Fibroblast of skin of right biceps (primary cell): ENCODE measurements at regions not wholly inside any gene's neighbourhood (a gene's known extent, or its start where the extent isn't known, plus 50 kb on each side); places are given as distances from the start of the nearest gene placed in this dataset.

Source experiments
- DNase-seq: peaks from one replicate; pipeline ENCODE4 v3.0.0-alpha.2; 2013

DNA sequence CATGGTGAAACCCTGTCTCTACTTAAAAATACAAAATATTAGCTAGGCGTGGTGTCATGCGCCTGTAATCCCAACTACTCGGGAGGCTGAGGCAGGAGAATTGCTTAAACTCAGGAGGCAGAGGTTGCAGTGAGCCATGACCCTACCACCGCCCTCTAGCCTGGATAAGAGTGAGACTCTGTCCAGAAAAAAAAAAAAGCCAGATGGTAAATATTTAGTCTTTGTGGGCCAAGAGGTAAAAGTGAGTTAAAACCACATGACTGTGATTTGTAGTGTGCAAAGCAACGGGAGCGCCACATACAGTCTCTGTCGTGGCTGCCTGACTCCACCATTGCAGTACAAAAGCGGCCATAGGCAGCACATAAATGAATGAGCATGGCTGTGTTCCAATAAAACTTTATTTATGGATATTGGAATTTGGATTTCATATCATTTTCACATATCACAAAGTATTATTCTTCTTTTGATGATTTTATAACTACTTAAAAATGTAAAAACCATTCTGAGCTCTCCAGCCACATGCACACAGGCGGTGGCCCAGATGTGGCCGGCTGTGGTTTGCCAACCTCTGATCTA is 51.8 kb upstream of the CASZ1 start:
- DNase-seq: no peak

DNA sequence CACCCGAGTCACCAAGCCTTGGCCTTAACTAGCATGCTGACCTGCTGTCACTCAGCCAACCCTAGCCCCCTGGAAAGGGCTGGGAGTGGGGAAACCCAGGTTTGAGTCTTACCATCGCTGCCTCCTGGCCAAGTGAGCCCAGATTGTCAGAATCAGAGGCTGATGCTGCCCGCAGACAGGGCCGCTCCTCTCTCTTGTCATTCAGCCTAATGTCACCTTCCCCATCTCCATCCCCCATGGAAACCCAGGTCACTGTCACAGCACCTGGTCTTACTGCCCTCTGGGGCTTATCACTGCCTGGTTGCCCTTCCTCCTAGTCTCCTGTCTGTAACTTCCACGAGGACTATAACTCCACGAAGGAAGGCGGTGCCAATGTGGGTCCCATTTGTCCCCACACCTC is 53.6 kb upstream of the CASZ1 start:
- no peak for DNase-seq

DNA sequence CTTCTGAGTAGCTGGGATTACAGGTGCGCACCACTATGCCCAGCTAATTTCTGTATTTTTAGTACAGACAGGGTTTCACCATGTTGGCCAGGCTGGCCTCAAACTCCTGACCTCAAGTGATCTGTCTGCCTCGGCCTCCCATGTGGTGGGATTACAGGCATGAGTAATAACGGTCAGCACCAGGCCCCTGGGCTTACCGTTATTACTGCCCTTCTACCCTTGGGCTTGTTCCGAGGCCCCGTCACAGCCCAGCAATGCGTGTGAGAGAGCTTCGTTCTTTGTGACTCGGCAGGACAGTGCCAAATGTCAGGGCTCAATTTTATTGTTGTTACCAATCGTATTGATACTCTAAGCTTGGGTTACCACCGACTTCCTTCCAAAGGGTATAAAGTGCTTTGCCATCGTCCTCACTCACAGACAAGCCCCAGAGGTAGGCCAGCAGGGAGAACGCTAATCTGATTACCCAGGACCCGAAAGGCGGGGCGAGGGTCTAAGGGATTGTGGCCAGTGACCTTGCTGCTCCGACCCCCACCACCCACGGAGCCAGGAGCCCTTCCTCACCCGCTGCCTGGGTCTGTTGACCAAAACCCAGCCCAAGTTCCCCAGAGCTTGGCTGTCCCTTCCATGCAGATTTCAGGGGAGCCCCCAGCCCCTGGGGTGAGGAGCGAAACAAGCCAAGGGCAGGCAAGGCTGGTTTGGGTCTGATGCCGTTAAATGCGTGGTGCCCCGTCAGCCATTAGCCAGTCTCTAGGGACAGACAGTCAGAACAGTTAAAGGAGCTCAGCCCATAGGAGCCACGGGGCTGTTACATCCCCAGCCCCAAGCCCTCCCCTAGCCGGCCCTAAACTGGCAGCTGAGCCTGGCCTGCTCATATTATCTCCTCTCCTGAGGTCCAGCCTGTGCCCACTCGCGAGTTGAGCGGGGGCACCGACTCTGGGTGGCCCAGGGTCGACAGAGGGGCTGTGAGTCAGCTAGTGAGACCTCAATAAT is 54.9 kb upstream of the CASZ1 start:
- DNase-seq: no peak

DNA sequence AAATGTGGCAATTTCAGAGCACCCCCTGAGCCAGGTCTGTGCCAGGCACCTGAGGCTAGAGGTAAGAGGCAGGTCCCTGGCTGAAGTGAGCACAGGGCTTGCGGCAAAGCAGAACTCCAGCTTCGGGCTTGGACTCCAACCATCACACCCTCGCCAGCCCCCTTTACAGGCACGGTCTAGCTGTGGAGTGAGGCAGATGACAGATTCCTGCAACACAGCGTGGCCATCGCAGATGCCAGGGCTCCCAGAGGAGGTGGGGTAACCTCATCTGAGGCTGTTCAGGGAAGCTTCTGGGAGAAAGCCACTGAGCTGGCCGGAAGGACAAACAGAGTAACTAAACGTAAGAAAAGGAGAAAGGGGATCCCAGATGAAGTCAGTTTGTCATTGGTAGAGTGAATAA is 55.6 kb upstream of the CASZ1 start:
- DNase-seq: no peak

DNA sequence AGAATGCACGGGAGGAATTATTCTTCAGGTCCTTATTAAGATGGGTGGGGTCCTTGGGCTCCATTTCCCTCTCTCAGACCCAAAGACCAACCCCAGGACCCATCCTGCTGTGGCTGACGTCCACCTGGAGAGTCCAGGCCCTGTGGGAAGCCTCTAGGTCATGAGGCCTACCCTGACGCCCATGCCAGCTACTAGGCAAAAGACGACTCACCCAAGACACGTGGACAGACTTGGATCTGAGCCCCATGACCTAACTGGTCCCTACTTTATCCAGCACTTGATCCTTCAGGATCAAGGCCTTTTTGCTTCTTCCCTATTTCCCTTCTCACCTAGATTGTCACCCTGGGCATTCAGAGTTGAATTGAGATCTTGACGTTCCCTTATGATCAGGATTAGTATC is 56.0 kb upstream of the CASZ1 start:
- DNase-seq: no peak

DNA sequence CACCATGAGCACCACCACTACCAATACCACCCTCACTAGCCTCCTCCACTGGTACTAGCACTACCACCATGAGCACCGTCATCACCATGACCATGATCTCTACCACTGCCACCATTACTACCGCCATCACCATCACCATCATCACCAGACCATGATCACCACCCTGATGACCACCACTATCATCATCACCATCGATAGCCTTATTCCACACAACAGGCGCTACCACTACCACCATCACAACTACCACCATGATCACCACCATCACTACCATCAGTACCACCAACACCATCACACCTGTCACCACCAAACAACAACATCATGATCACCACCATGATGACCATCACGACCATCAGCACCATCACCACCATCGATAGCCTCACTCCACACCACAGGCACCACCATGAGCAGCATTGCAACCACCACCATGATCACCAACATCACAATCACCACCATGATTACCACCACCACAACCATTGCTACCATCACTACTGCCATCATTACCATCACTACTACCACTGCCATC is 56.6 kb upstream of the CASZ1 start:
- no peak for DNase-seq

DNA sequence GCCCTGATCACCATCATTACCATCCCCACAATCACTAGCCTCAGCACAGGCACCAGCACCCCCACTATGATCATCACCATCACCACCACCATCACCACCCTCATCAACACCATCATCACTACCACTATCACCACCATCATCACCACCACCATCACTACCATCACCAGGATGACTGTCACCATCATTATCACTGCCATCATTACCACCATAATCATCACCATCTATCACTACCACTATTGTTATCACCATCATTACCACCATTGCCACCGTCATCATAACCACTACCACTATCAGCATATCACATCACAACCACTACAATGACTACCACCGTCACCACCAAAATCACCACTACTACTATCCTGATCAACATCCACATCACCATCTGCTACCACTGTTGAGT is 57.3 kb upstream of the CASZ1 start:
- no peak for DNase-seq

DNA sequence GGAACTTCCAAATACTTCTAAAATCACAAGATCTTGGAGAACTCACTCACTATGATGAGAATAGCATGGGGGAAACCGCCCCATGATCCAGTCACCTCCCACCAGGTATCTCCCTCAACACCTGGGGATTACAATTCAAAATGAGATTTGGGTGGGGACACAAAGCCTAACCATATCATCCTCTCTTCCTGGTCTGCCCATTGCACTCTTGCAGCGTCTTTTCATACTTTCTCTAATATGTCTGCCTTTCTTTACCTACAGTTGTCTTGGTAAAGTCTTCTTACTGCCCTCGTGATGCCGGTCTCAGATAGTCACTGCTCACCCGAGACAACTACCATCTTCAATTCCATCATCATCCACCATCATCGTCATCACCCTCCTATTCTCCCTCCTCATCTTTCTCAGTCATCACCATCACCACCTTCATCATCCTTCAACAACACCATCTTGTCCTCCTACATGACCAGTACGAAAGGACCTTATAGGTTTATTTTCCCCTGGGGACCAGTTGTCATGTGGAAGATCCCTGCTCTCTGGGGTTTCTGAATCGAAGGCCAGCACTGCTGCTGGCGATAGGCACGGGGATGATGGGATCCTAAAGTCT is 58.5 kb upstream of the CASZ1 start:
- DNase-seq: no peak

DNA sequence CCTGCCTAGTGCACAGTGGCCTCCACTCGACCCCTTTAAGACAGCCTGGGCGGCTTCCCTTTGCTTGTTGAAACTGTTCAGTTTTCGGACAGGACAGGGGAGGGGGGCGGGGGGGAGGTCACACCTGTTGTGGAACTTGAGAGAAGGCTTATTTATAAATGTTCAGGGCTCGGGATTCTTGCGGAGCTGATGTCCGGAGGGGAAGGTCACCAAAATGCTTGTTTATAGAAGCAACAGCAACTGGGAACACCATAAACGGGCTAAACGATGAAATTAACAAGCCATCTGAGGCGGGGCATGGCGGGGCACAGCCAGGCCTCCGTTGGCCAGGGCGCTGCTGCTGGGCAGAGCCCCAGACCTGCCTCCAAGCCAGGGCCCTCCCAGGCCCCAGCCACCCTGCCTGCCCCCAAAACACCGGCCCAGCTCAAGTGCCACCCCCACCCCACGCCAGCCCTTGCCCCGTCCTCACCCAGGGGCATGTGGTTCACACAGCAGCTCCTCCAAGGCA is 59.8 kb upstream of the CASZ1 start:
- DNase-seq: no peak

DNA sequence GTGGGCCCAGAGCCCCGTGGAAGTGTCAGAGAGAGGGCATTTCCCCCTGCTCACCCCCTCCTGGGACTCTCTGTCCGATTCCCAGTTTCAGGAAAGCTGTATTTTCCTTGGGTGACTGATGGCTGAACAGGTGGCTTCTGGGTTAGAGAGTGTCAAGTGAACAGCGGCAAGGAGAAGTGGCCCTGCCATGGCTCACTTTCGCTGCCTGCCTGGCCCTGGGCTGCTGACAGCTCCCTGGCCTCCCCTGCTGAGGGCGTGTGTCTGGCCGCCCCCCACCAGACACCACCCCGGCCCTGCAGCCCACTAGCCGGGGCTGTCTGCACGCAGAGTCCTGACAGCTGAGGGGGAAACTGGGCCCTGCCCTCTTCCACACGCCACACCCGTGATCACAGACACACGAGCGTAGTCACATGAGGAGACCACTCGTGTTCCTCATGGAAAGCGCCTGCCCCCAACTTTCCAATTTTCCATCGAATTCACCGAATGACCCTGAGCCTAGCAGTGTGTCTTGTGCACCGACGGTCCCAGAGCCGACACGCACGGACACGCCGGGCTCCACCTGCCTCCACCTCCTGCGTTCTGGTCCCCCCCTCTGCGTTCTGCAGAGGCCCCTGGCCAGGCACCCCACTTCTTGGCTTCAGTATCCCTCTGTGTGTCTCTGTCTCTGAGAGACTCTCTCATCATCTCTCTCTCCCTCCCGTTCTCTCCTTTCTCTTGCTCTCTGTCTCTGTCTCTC is 60.6 kb upstream of the CASZ1 start:
- no peak for DNase-seq

DNA sequence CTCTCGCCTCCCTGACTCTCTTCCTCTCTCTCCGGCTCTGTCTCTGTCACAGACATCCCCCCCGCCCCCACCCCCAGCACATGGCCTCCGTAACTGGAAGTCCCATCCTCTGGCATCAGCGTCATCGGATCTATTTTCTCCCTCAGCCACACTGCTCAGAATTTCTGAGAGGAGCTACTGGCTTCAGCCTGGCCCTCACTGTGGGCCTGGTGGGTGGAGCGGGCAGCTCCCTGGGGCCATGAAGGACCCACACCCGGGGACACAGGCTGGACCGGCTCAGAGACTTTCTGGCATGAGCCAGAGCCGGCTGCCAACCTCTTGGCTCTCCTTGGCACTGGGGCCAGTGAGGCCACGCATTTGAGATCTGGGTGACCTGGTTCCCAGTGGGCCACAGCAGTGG is 61.2 kb upstream of the CASZ1 start:
- no peak for DNase-seq

DNA sequence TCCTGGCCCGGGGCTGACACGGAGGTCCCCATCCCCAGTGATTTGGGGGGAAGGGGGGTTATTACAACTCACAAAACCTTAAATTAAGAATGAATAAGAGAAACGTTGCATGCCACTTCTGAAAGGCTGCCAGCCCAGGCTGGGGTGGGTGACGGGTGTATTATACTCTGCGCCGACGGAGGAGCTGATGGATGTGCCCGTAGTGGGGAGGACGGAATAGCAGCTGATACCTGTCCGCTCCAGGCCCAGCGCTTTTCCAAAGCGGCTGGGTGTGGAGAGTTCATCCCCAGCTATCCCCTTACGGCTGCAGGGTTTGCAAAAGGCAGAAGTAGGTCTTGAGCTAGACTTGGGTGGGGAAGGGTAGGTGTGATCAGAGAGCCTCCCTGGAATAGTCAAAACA is 63.8 kb upstream of the CASZ1 start:
- DNase-seq: no peak

DNA sequence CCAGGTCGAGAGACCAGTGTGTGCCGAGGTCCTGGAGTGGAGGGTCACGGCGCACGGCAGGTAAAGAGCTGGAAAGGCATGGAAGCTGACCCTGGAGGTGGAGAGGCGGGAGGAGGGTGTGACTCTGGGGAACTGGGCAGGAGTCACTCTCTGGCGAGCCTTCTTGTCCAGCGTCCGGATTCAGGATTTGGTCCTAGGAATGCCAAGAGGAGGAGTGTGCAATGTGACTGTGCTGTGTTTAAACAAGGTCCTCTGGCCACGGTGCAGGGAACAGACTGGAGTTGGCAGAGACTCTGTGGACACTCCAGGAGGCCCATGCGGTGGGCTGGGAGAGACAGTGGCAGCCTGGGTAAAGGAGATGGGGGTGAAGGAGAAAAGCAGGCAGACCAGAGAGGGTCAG is 64.2 kb upstream of the CASZ1 start:
- no peak for DNase-seq

DNA sequence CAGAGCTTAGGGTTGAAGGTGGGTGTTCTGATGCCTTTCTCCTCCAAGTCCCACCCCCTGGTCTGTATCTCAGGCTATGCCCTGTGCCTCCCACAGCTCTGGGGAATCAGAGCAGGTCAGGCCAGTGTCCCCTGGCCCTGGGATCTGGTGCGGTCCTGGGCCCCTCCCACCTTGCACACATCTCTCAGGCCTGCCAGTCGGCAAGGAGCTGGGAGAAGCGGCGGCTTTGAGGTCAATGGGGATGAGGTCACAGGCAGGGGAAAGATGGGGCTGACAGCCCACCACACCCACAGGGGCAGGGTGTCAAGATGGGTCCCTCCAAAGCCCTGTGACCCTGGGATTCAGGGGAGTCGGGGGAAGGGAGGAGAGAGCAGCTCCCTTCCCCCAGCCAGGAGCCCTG is 65.4 kb upstream of the CASZ1 start:
- no peak for DNase-seq

DNA sequence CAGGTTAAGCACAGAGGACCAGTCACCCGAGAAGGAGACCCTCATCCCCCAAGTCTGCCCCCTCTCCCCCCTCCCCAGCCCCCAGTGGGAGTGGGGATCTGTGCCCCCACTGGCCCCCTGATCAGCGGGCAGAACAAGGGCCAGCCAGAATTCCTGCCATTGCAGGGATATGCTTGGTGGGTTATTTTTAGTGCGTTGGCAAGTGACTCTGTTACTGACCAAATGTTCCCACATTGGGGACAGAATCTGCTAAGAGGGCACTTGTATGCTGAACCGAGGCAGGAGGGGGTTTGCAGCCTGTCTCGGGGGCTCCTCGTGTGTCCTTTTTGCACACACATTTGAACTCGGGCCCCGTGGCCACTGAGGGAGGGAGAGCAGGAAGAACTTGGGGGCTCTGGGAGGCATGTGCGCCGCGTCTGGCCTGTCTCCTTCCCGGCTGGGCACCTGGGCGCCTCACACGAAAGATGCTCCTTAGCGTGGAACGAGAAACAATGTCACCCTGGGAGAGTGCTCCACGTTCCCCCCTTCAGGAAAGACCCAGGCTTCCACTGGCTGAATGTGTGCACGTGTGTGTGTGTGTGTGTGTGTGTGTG is 66.4 kb upstream of the CASZ1 start:
- no peak for DNase-seq

DNA sequence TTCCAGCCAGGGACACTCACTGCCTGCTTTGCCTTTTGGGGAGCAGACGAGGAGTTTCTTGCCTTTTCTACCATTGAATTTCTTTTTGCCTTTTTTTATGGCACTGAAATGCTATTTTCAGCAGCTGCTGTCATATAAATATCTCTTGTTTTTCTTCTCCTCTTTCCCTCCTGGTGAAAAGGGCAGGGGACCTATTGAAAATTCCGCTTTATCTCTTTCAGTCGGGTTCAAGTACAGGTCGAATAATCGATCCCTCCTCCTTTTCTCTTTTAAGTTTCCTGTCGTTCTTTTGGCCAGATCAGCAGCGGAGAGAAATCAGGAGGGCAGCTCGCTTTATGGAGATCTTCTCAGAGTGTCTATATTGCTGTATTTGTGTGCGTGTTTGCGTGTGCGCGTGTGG is 67.4 kb upstream of the CASZ1 start:
- DNase-seq: no peak

DNA sequence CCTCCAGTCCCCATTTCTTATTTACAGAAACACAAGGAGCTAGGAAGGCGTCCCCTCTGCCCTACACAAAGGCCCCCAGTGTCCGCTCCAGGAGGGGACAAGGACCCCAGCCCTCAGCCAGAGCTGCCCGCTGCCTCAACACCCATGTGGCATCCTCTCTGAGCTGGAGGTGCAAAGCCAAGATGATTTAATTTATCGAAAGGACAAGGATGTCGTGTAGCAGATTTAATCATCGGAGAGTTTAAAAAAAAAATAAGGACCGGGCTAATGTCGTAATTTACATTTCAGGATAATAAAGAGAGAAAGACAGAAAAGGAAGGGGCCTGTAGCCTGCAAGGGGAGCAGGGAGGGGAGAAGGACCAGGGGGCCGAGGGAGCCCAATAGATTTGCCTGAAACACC is 68.3 kb upstream of the CASZ1 start:
- DNase-seq: no peak

DNA sequence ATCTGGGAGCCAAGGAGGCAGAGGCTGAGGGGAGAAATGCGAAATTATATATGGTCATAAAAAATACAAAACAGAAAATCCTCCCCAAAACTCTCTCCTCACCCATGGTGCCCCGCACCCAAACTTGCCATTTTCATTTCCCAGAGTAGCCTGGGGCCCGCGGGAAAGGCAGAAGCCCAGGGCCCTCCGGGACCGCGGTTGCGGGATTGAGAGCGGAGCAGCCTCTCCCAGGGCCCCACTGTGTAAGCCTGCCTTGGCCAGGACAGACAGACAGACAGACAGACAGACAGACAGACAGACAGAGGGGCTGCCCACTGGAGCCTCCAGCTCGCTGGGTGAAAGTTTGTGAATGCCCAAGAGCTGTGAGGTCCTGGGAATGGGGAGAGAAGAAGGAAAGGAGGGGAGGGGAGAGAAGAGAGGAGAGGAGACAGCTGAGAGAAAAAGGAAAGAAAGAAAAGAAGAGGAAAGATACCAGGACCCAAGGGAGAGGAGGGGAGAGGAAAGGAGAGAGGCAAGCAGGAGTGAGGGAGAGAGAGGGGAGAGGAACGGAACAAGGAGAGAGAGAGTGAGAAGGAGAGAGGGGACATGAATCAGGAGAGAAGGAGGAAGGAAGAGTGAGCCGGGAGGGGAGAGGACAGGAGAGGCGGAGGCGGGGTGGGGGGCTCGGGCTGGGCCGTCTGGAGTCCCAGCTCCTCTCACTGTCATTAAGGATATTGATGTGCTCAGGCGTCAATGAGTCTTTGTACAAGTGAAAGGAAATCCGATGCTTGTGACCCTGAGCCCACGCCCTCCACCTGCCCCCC is 69.3 kb upstream of the CASZ1 start:
- no peak for DNase-seq

DNA sequence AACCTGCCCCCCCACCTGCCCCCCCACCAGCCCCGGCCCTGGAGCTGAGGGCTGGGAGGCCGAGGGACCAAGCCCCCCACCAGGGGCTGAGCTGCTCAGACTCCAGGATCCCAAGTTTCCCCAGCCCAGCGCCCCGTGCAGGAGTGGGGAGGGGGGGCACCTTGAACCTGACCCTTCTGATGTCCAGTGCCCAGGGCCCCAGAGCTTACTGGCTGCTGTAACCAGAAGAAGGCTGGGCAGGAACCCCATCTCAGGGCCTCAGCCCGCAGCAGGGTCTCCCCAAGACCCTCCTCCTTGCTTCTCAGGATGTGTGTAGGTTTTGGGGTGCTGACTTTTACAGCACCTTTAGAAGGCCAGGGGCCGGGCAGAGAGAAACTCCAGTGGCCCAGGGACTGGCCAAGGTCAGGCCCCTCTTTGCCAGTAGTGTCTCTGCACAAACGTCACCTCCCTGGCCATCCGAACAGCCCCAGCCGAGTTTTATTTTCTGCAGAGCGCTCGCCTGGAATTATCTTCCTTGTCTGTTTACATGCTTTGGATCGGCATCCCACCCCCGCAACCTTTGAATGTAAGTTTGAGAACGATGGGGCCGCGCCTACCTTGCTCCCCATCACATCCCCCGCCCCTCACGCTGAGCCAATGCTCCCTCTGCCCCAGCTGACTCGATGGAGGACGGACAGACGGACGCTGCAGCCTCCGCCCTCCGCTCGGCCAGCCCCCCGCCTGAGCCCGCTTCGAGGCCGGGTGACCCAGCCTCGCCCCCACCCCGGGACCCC is 70.1 kb upstream of the CASZ1 start:
- DNase-seq: no peak

DNA sequence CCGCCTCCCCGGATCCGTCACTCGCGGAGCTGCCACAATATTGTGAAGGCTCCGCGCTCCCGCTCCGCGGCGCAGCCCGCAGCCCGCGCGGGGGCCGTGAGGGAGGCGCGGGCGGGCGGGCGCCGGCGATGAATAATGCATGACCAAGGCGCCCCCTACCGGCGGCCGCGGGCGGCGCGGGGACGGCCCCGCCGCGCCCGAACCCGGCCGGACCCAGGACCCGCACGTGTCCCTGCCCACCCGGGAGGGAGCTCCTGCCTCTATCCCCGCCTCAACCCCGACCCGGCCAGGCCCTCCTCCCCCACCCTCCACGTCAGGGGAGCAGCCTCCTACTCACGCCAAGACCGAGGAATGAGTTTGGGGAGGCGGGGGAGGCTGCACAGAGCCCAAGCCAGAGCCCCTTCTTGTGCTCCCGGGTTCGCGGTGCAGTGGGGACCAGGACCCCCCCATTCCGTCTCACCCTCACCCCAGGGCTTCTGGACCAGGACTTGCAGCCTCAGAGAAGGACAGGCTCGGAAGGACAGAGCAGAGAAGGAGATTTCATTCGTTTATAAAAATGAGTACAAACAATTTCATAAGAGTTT is 70.8 kb upstream of the CASZ1 start:
- DNase-seq: peak; percentile 40
